ENCODE measurements at regions not wholly inside any gene's neighbourhood (a gene's known extent, or its start where the extent isn't known, plus 50 kb on each side); places are given as distances from the start of the nearest gene placed in this dataset.

GRCh38 chr13:80273718-80274117, 67.2 kb downstream of the SPRY2 start:
- Histone ChIP-seq H3K27ac (ENCODE audit: control insufficient read depth, insufficient read depth, low read length) (no peak overlapping the region), H3K9me3 (ENCODE audit: control insufficient read depth, low read depth, low read length) (no peaks in the 10 kb centered on the region), H3K79me2 (ENCODE audit: control insufficient read depth, insufficient read depth, low read length) (no peaks in the 10 kb centered on the region), H2AFZ (ENCODE audit: control insufficient read depth, low read length) (no peak overlapping the region), H3K4me1 (ENCODE audit: control insufficient read depth, extremely low read depth, insufficient read depth, low read length) (peaks cover 3% of the 10 kb centered on the region), H3K36me3 (ENCODE audit: control insufficient read depth in 2 of 2, extremely low read depth in 1 of 2, insufficient read depth in 2 of 2, low read length in 2 of 2) (no peaks in the 10 kb centered on the region), H3K4me2 (ENCODE audit: control insufficient read depth, extremely low read depth, insufficient read depth, low read depth, low read length) (no peak overlapping the region), H3K4me3 (ENCODE audit: control insufficient read depth in 2 of 3, extremely low read depth in 1 of 3, insufficient read depth in 2 of 3, low read depth in 1 of 3, low read length in 3 of 3) (no peak overlapping the region), H4K20me1 (ENCODE audit: control insufficient read depth, extremely low read depth, insufficient read depth, low read length) (no peaks in the 10 kb centered on the region), H3K27me3 (ENCODE audit: control insufficient read depth, extremely low read depth, insufficient read depth, low read length) (no peaks in the 10 kb centered on the region), H3K9me1 (ENCODE audit: control insufficient read depth, extremely low read depth, insufficient read depth, low read length) (no peaks in the 10 kb centered on the region), H3K9ac (ENCODE audit: control insufficient read depth, extremely low read depth, insufficient read depth, low read length) (no peak overlapping the region)
- no peak for TF ChIP-seq EZH2 (IDR thresholded peaks at IDR 0.05; ENCODE audit: low read length)
- no peak for TF ChIP-seq CTCF (optimal IDR thresholded peaks at IDR 0.05 in 1 of 3, IDR thresholded peaks at IDR 0.05 in 1 of 3, conservative IDR thresholded peaks at IDR 0.05 in 1 of 3; ENCODE audit: extremely low read depth in 1 of 3, insufficient read depth in 2 of 3, low read length in 3 of 3)
- DNase-seq (ENCODE audit: low read depth, low spot score) (no peak), FAIRE-seq (no peak)
- dilution Hi-C loops (cut with MboI; ENCODE audit: extremely low pct_ligation_motif_present, low sequenced_read_pairs), result no loop called here

- dilution Hi-C loops (cut with MboI; ENCODE audit: extremely low pct_ligation_motif_present, low sequenced_read_pairs), result no loop called here
- DNase-seq (ENCODE audit: low read depth, low spot score), result no peak
- Histone ChIP-seq H2AFZ (ENCODE audit: control insufficient read depth, low read length) (no peak overlapping the region), H3K36me3 (ENCODE audit: control insufficient read depth in 2 of 2, extremely low read depth in 1 of 2, insufficient read depth in 2 of 2, low read length in 2 of 2) (no peaks in the 10 kb centered on the region), H3K9me3 (ENCODE audit: control insufficient read depth, low read depth, low read length) (no peaks in the 10 kb centered on the region), H3K27me3 (ENCODE audit: control insufficient read depth, extremely low read depth, insufficient read depth, low read length) (no peaks in the 10 kb centered on the region), H3K4me1 (ENCODE audit: control insufficient read depth, extremely low read depth, insufficient read depth, low read length) (no peaks in the 10 kb centered on the region), H3K4me3 (ENCODE audit: control insufficient read depth in 2 of 3, extremely low read depth in 1 of 3, insufficient read depth in 2 of 3, low read depth in 1 of 3, low read length in 3 of 3) (no peak overlapping the region), H4K20me1 (ENCODE audit: control insufficient read depth, extremely low read depth, insufficient read depth, low read length) (no peaks in the 10 kb centered on the region), H3K79me2 (ENCODE audit: control insufficient read depth, insufficient read depth, low read length) (no peaks in the 10 kb centered on the region), H3K9me1 (ENCODE audit: control insufficient read depth, extremely low read depth, insufficient read depth, low read length) (no peaks in the 10 kb centered on the region), H3K9ac (ENCODE audit: control insufficient read depth, extremely low read depth, insufficient read depth, low read length) (no peak overlapping the region), H3K4me2 (ENCODE audit: control insufficient read depth, extremely low read depth, insufficient read depth, low read depth, low read length) (no peak overlapping the region), H3K27ac (ENCODE audit: control insufficient read depth, insufficient read depth, low read length) (no peak overlapping the region)
- no peak for FAIRE-seq
- TF ChIP-seq CTCF (optimal IDR thresholded peaks at IDR 0.05 in 1 of 3, IDR thresholded peaks at IDR 0.05 in 1 of 3, conservative IDR thresholded peaks at IDR 0.05 in 1 of 3; ENCODE audit: extremely low read depth in 1 of 3, insufficient read depth in 2 of 3, low read length in 3 of 3) (no peak), EZH2 (IDR thresholded peaks at IDR 0.05; ENCODE audit: low read length) (no peak)
Measured at GRCh38 chr13:80265348-80265747, 75.6 kb downstream of the SPRY2 start.

Measured in keratinocyte (primary cell).